Mesothelial cell of epicardium (in vitro differentiated cells): ENCODE measurements at regions not wholly inside any gene's neighbourhood (a gene's known extent, or its start where the extent isn't known, plus 50 kb on each side); places are given as distances from the start of the nearest gene placed in this dataset. TPM values are rescaled to one million over a fixed set of nuclear protein-coding genes. Genes with fewer than 3 reads are reported as not detected.

ENCODE experiments used
- DNase-seq, 2 experiments: peaks; one replicate each; pipeline ENCODE4 v3.0.0; 2021; ENCODE audit warnings: low spot score in 2 of 2; ENCODE audit not compliant: unreplicated experiment in 2 of 2
- H3K27ac Mint-ChIP-seq: 2 replicates; pipeline ENCODE4 v1.8.0; 2021; ENCODE audit warnings: mixed read lengths
- H3K27me3 Mint-ChIP-seq: 2 replicates; pipeline ENCODE4 v1.8.0; 2021; ENCODE audit warnings: low read depth, mixed read lengths
- H3K36me3 Mint-ChIP-seq: 2 replicates; pipeline ENCODE4 v1.8.0; 2021; ENCODE audit warnings: mixed read lengths
- H3K4me1 Mint-ChIP-seq: 2 replicates; pipeline ENCODE4 v1.8.0; 2021; ENCODE audit warnings: mixed read lengths
- H3K4me3 Mint-ChIP-seq: 2 replicates; pipeline ENCODE4 v1.8.0; 2021; ENCODE audit warnings: mild to moderate bottlenecking, moderate library complexity, mixed read lengths
- H3K9me3 Mint-ChIP-seq: 2 replicates; pipeline ENCODE4 v1.8.0; 2021; ENCODE audit warnings: mixed read lengths
- CTCF ChIP-seq: fragments of 200-600 bp; sonication (generic); IDR thresholded peaks from one replicate; pipeline ENCODE4 v1.5.0; 2021; ENCODE audit warnings: antibody characterized with exemption; ENCODE audit not compliant: unreplicated experiment
- microRNA-seq: library from miRNA; unstranded; fragments of <30 nt; microRNA quantifications from one replicate; pipeline ENCODE4 v1.2.0, GENCODE V29; 2021; ENCODE audit warnings: inconsistent platforms, mixed read lengths

GRCh38 chr12:66020481-66020880 lies 110.1 kb downstream of the LLPH start:
- H3K9me3 Mint-ChIP-seq, result no peaks in the 10 kb centered on the region
- H3K27ac Mint-ChIP-seq, result no peak overlapping the region
- H3K36me3 Mint-ChIP-seq, result no peaks in the 10 kb centered on the region
- H3K4me1 Mint-ChIP-seq, result peaks cover 44% of the 10 kb centered on the region
- no peak for DNase-seq
- H3K27me3 Mint-ChIP-seq, result no peaks in the 10 kb centered on the region
- H3K4me3 Mint-ChIP-seq, result no peak overlapping the region
- no peak for TF ChIP-seq CTCF

GRCh38 chr12:66017736-66018135 lies 112.8 kb downstream of the LLPH start:
- no peak for DNase-seq
- Mint-ChIP-seq H3K4me1 (peaks cover 53% of the 10 kb centered on the region), H3K9me3 (no peaks in the 10 kb centered on the region), H3K27me3 (no peaks in the 10 kb centered on the region), H3K27ac (no peak overlapping the region), H3K4me3 (no peak overlapping the region), H3K36me3 (no peaks in the 10 kb centered on the region)
- no peak for TF ChIP-seq CTCF

Small RNAs in the stretch of these regions (microRNA-seq; reads per million reads assigned to microRNA genes)
- not detected for gene MIR6074
